MM.1S (cell line): ENCODE measurements at regions not wholly inside any gene's neighbourhood (a gene's known extent, or its start where the extent isn't known, plus 50 kb on each side); places are given as distances from the start of the nearest gene placed in this dataset.

Source experiments
- EZH2 ChIP-seq: fragments of 300-600 bp; sonication (generic); optimal IDR thresholded peaks from 2 replicates; pipeline ENCODE3; 2017; ENCODE audit warnings: low read depth, mild to moderate bottlenecking, antibody characterized with exemption, low read length, mixed read lengths
- EZH2phosphoT487 ChIP-seq: fragments of 300-600 bp; sonication (generic); IDR thresholded peaks from 2 replicates; pipeline ENCODE4 v1.6.1; 2018; ENCODE audit warnings: antibody characterized with exemption, low read length
- TF ChIP-seq, protein P1 (sequence below): fragments of 300-600 bp; sonication (generic); IDR thresholded peaks from 2 replicates; pipeline ENCODE4 v1.5.1; 2016; ENCODE audit warnings: antibody characterized with exemption, low read length, mixed read lengths

DNA sequence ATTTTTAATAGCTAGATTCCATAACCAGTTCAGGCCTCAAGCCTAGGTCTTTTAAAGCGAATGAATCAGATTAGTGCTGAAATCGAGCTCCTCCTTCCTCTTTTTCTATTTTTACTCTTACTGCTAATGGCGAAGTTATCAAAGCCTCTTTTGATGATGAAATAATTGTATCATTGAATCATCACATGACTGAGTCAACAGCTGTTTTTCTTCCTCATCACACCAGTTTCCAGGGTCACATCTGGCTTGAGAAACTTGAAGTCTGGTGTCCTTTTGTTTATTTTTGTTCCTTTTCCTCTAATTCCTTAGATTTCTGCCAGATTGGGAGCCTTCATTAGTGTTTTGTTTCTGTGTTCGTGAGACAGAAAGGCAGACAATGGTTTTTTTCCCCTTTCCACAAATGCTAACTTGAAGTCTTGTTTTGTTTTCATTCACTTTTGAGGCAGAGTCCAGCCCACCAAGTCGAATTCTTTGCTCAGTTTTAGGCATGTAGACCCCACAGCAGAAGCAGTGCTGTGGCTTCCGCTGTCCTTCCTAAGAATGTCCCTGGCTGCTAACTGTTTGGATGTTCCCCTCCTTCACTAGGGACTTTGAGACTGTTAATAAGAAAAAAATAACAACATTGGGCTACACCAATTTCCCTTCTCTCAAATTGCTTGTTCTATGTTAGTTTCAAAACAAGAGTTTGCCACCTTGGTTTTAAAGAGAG, 51.9 kb upstream of the FMOD start:
- TF ChIP-seq, protein P1, sequence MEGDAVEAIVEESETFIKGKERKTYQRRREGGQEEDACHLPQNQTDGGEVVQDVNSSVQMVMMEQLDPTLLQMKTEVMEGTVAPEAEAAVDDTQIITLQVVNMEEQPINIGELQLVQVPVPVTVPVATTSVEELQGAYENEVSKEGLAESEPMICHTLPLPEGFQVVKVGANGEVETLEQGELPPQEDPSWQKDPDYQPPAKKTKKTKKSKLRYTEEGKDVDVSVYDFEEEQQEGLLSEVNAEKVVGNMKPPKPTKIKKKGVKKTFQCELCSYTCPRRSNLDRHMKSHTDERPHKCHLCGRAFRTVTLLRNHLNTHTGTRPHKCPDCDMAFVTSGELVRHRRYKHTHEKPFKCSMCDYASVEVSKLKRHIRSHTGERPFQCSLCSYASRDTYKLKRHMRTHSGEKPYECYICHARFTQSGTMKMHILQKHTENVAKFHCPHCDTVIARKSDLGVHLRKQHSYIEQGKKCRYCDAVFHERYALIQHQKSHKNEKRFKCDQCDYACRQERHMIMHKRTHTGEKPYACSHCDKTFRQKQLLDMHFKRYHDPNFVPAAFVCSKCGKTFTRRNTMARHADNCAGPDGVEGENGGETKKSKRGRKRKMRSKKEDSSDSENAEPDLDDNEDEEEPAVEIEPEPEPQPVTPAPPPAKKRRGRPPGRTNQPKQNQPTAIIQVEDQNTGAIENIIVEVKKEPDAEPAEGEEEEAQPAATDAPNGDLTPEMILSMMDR = no peak
- TF ChIP-seq EZH2 (no peak), EZH2phosphoT487 (no peak)
